Endothelial cell (in vitro differentiated cells): ENCODE measurements at regions not wholly inside any gene's neighbourhood (a gene's known extent, or its start where the extent isn't known, plus 50 kb on each side); places are given as distances from the start of the nearest gene placed in this dataset.

Source experiments
- DNase-seq: peaks from one replicate; pipeline ENCODE4 v3.0.0; 2021; ENCODE audit warnings: low spot score
- H3K27ac Mint-ChIP-seq: one replicate; pipeline ENCODE4 v1.8.0; 2021; ENCODE audit warnings: mixed read lengths, inconsistent platforms; ENCODE audit not compliant: unreplicated experiment
- H3K27me3 Mint-ChIP-seq: one replicate; pipeline ENCODE4 v1.8.0; 2021; ENCODE audit warnings: mild to moderate bottlenecking, moderate library complexity, mixed read lengths, inconsistent platforms; ENCODE audit not compliant: unreplicated experiment
- H3K36me3 Mint-ChIP-seq: one replicate; pipeline ENCODE4 v1.8.0; 2021; ENCODE audit warnings: mild to moderate bottlenecking, low read depth, mixed read lengths, inconsistent platforms; ENCODE audit not compliant: unreplicated experiment
- H3K4me1 Mint-ChIP-seq: one replicate; pipeline ENCODE4 v1.8.0; 2021; ENCODE audit warnings: mild to moderate bottlenecking, mixed read lengths, inconsistent platforms; ENCODE audit not compliant: unreplicated experiment
- H3K4me3 Mint-ChIP-seq: one replicate; pipeline ENCODE4 v1.8.0; 2021; ENCODE audit warnings: mild to moderate bottlenecking, mixed read lengths, inconsistent platforms; ENCODE audit not compliant: unreplicated experiment
- H3K9me3 Mint-ChIP-seq: one replicate; pipeline ENCODE4 v1.8.0; 2021; ENCODE audit warnings: mixed read lengths, inconsistent platforms; ENCODE audit not compliant: unreplicated experiment
- TF ChIP-seq, protein P1 (sequence below): fragments of 200-600 bp; sonication (generic); IDR thresholded peaks from one replicate; pipeline ENCODE4 v1.5.0; 2021; ENCODE audit warnings: antibody characterized with exemption; ENCODE audit not compliant: unreplicated experiment

DNA sequence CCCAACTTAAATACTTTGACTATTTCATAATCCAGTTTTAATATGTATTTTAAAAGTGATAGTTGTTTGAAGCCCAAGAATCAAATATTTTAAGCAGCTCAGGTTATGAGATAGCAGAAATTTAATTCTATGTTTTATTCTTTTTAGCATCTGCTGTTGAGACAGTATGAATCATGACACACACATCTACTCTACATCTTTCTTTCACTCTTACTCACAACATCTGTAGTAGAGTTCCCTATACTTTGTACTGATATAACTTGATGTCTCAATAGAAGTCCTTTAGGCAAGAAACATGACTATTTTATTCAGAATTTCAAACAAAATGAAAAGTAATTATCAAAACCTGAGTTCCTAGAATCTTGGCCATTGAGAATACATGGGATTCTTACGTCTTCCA is 187.9 kb upstream of the GNPDA2 start:
- DNase-seq = no peak
- TF ChIP-seq, protein P1, sequence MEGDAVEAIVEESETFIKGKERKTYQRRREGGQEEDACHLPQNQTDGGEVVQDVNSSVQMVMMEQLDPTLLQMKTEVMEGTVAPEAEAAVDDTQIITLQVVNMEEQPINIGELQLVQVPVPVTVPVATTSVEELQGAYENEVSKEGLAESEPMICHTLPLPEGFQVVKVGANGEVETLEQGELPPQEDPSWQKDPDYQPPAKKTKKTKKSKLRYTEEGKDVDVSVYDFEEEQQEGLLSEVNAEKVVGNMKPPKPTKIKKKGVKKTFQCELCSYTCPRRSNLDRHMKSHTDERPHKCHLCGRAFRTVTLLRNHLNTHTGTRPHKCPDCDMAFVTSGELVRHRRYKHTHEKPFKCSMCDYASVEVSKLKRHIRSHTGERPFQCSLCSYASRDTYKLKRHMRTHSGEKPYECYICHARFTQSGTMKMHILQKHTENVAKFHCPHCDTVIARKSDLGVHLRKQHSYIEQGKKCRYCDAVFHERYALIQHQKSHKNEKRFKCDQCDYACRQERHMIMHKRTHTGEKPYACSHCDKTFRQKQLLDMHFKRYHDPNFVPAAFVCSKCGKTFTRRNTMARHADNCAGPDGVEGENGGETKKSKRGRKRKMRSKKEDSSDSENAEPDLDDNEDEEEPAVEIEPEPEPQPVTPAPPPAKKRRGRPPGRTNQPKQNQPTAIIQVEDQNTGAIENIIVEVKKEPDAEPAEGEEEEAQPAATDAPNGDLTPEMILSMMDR = no peak
- H3K4me1 Mint-ChIP-seq = no peaks in the 10 kb centered on the region
- H3K27me3 Mint-ChIP-seq = no peaks in the 10 kb centered on the region
- H3K9me3 Mint-ChIP-seq = no peaks in the 10 kb centered on the region
- H3K4me3 Mint-ChIP-seq = no peak overlapping the region
- H3K27ac Mint-ChIP-seq = no peak overlapping the region
- H3K36me3 Mint-ChIP-seq = no peaks in the 10 kb centered on the region

DNA sequence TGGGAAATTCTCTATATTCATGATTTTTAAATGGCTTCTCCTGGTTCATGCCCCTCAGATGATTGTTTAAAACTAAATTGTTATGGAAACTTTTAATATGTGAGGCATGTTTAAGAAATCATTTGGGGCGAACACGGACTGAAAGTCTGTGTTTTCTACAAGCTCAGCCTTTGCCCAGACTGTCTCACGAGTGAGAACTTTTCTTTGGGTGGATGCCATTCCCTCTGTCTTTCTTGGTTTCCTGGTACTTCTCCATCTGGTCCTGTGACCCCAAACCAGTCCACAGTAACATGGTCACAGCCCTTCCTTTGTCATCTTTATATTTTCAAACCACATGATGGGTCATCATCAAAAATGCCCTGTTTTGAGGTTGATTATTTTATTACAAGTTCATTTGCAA is 186.6 kb upstream of the GNPDA2 start:
- no peaks in the 10 kb centered on the region for H3K9me3 Mint-ChIP-seq
- no peak overlapping the region for H3K27ac Mint-ChIP-seq
- no peak for DNase-seq
- no peaks in the 10 kb centered on the region for H3K4me1 Mint-ChIP-seq
- no peak overlapping the region for H3K4me3 Mint-ChIP-seq
- TF ChIP-seq, protein P1 = no peak
- H3K36me3 Mint-ChIP-seq = no peaks in the 10 kb centered on the region
- no peaks in the 10 kb centered on the region for H3K27me3 Mint-ChIP-seq

DNA sequence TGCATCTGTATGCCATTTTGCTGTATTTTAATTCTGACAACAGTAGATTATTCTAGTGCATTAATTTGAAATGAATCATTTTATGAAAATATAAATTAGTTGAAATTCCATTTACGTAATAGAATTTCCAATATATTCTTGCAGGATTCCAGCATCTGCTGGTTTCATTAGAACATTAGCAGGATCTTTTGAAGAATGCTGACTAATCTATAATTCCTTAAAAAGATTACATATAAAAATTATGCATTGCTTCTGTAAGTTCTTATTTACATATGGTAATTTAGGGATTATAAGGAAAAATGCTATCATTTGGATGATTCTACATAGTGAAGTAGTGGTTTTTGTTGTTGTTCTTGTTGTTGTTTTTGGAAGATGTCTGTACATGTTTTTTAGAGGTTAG is 182.2 kb upstream of the GNPDA2 start:
- no peaks in the 10 kb centered on the region for H3K4me1 Mint-ChIP-seq
- no peaks in the 10 kb centered on the region for H3K9me3 Mint-ChIP-seq
- TF ChIP-seq, protein P1 = no peak
- no peak for DNase-seq
- H3K27ac Mint-ChIP-seq = no peak overlapping the region
- no peak overlapping the region for H3K4me3 Mint-ChIP-seq
- no peaks in the 10 kb centered on the region for H3K36me3 Mint-ChIP-seq
- no peaks in the 10 kb centered on the region for H3K27me3 Mint-ChIP-seq

DNA sequence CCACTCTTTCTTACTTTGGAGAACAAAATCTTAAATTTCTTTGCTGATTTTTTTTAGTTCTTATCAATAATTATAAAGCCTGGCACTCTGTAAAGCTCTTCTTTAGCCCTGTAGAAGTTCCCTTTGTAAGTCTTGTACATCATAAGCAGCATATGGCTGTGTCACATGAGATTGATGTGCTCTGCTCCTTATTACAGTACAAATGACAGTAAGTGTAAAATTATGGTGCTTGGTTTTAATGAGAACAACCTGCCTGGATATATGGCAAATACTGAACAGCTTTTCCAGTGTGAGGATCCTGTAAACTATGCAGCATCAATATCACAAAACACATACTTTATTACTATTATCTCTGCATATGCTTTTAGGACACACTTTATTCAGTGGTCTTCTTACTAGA is 145.9 kb upstream of the GNPDA2 start:
- no peaks in the 10 kb centered on the region for H3K4me1 Mint-ChIP-seq
- no peak overlapping the region for H3K27ac Mint-ChIP-seq
- TF ChIP-seq, protein P1 = no peak
- H3K4me3 Mint-ChIP-seq = no peak overlapping the region
- H3K27me3 Mint-ChIP-seq = no peaks in the 10 kb centered on the region
- H3K36me3 Mint-ChIP-seq = no peaks in the 10 kb centered on the region
- H3K9me3 Mint-ChIP-seq = no peaks in the 10 kb centered on the region
- no peak for DNase-seq

DNA sequence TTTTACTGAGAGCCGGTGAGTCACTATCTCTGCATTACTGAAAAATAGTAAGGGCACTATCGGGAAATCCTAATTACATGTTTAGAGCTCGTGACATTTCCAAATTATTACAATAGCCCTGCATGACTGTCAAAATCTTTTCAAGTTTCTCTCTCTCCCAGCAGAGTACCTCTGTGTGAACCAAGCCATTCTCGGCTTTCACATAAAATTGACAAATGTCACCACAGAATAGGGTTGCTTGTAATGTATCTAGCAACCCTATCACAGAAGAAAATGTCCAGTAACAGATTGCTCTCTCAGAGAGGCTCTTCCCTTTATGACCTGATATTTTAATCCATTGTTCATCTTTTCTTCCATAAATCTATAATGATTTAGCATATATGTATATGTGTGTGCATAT is 144.8 kb upstream of the GNPDA2 start:
- Mint-ChIP-seq H3K4me1 (no peaks in the 10 kb centered on the region), H3K4me3 (no peak overlapping the region), H3K27me3 (no peaks in the 10 kb centered on the region), H3K36me3 (no peaks in the 10 kb centered on the region), H3K27ac (no peak overlapping the region), H3K9me3 (no peaks in the 10 kb centered on the region)
- TF ChIP-seq, protein P1 = no peak
- DNase-seq = no peak
